ENCODE measurements at regions not wholly inside any gene's neighbourhood (a gene's known extent, or its start where the extent isn't known, plus 50 kb on each side); places are given as distances from the start of the nearest gene placed in this dataset.

DNA sequence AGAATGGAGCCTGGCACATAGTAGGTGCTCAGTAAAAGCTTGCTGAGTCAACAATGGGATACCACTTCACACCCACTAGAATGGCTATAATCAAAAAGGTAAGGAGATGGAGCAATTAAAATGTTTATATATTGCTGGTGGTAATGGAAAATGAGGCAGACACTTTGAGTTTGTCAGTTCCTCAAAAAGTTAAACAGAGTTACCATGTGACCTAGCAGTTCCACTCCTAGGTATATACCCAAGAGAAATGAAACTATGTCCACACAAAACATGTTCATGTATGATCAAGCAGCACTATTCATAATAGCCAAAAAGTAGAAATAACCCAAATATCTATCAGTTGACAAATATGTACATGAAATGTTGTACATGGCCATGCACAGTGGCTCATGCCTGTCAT is 74.8 kb upstream of the ECE1 start:
- H3K36me3 Mint-ChIP-seq (ENCODE audit: low read depth): no peaks in the 10 kb centered on the region
- no peaks in the 10 kb centered on the region for H3K4me1 Mint-ChIP-seq
- no peaks in the 10 kb centered on the region for H3K9me3 Mint-ChIP-seq
- no peak overlapping the region for H3K4me3 Mint-ChIP-seq
- TF ChIP-seq, protein P1, sequence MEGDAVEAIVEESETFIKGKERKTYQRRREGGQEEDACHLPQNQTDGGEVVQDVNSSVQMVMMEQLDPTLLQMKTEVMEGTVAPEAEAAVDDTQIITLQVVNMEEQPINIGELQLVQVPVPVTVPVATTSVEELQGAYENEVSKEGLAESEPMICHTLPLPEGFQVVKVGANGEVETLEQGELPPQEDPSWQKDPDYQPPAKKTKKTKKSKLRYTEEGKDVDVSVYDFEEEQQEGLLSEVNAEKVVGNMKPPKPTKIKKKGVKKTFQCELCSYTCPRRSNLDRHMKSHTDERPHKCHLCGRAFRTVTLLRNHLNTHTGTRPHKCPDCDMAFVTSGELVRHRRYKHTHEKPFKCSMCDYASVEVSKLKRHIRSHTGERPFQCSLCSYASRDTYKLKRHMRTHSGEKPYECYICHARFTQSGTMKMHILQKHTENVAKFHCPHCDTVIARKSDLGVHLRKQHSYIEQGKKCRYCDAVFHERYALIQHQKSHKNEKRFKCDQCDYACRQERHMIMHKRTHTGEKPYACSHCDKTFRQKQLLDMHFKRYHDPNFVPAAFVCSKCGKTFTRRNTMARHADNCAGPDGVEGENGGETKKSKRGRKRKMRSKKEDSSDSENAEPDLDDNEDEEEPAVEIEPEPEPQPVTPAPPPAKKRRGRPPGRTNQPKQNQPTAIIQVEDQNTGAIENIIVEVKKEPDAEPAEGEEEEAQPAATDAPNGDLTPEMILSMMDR (IDR thresholded peaks at IDR 0.05; ENCODE audit: unreplicated experiment in 3 of 3): no peak
- no peak overlapping the region for H3K27ac Mint-ChIP-seq
- peaks cover 6% of the 10 kb centered on the region for H3K27me3 Mint-ChIP-seq (ENCODE audit: low read depth)

DNA sequence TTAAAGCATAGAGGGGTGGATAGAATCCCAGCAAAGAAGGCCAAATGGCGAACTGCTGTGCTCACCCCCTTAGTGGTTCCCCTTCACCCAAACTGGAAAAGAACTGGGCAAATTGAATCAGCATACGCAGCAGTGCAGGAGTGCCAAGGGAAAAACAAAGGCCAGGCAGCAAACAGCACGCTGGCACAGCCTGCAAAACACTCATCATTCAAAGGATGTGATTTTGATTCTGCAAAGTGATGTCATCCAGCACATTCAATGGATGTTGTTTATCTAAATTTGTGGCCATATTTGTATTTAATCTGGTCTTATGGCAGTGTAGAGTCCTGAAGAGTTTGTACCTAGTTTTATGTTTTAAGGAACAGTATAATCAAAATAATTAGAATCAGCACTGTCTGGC is 71.8 kb upstream of the ECE1 start:
- Mint-ChIP-seq H3K9me3 (no peaks in the 10 kb centered on the region), H3K27ac (no peak overlapping the region), H3K27me3 (ENCODE audit: low read depth) (peaks cover 9% of the 10 kb centered on the region), H3K4me1 (no peaks in the 10 kb centered on the region), H3K36me3 (ENCODE audit: low read depth) (no peaks in the 10 kb centered on the region), H3K4me3 (no peak overlapping the region)
- TF ChIP-seq, protein P1 (IDR thresholded peaks at IDR 0.05; ENCODE audit: unreplicated experiment in 3 of 3): no peak

DNA sequence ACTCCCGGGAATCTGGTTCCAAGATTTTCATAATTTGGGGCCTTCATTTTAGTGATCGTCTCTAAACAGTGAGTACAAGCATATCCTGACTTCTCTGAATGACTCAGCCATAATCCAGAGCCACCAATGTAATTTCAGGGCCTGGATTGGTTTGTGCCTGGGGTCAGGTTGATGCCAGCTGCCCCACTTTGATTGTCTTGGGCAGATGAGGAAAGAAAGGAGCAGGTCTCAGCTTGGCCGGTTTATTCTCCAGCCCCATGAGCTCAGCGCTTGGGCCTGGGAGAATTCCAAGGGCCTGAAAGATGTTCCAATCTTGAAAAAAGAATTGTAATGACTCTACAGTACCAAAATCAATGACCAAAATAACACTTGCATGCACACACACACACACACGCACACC is 71.2 kb upstream of the ECE1 start:
- Mint-ChIP-seq H3K4me1 (no peaks in the 10 kb centered on the region), H3K27ac (no peak overlapping the region)

DNA sequence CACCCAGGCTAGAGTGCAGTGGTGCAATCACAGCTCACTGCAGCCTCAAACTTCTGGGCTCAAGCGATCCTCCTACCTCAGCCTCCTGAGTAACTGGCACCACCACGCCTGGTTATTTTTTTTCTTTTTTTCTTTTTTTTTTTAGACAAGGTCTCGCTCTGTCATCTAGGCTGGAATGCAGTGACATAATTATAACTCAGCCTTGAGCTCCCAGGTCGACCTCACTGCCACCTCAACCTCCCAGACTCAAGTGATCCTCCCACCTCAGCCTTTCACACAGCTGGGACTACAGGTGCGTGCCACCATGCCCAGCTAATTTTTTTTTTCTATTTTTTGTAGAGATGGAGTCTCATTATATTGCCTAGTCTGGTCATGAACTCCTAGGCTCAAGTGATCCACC is 66.9 kb upstream of the ECE1 start:
- peaks cover 14% of the 10 kb centered on the region for H3K27me3 Mint-ChIP-seq (ENCODE audit: low read depth)
- no peaks in the 10 kb centered on the region for H3K4me1 Mint-ChIP-seq
- no peak overlapping the region for H3K27ac Mint-ChIP-seq
- no peak overlapping the region for H3K4me3 Mint-ChIP-seq
- no peaks in the 10 kb centered on the region for H3K9me3 Mint-ChIP-seq
- TF ChIP-seq, protein P1 (IDR thresholded peaks at IDR 0.05; ENCODE audit: unreplicated experiment in 3 of 3): no peak
- H3K36me3 Mint-ChIP-seq (ENCODE audit: low read depth): no peaks in the 10 kb centered on the region

More for the DNA sequence above, 71.2 kb upstream of the ECE1 start:
- H3K36me3 Mint-ChIP-seq (ENCODE audit: low read depth): no peaks in the 10 kb centered on the region
- H3K4me3 Mint-ChIP-seq: no peak overlapping the region
- H3K9me3 Mint-ChIP-seq: no peaks in the 10 kb centered on the region
- H3K27me3 Mint-ChIP-seq (ENCODE audit: low read depth): peaks cover 9% of the 10 kb centered on the region
- TF ChIP-seq, protein P1 (IDR thresholded peaks at IDR 0.05; ENCODE audit: unreplicated experiment in 3 of 3): no peak

DNA sequence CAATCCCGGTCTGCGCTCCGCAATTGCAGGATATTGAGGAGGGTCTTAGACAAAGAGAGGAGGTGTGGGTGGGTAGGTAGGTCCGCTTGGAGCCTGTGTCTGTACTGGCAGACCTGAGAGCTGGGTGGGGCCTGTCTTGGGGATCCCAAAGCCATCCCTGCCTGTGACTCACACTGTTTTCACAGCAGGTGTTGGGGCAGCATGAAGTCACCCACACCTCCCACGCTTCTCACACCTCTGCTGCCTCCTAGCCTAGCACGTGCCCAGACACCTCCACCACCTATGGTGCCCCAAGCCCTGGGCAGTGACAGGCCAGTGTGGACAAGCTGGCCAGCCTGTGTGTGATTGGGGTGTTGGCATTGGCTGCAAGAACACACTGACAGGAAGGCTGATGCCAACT is 65.7 kb upstream of the ECE1 start:
- Mint-ChIP-seq H3K27me3 (ENCODE audit: low read depth) (peaks cover 15% of the 10 kb centered on the region), H3K27ac (no peak overlapping the region), H3K4me1 (no peaks in the 10 kb centered on the region), H3K9me3 (no peaks in the 10 kb centered on the region), H3K36me3 (ENCODE audit: low read depth) (no peaks in the 10 kb centered on the region), H3K4me3 (no peak overlapping the region)
- TF ChIP-seq, protein P1 (IDR thresholded peaks at IDR 0.05; ENCODE audit: unreplicated experiment in 3 of 3): no peak

DNA sequence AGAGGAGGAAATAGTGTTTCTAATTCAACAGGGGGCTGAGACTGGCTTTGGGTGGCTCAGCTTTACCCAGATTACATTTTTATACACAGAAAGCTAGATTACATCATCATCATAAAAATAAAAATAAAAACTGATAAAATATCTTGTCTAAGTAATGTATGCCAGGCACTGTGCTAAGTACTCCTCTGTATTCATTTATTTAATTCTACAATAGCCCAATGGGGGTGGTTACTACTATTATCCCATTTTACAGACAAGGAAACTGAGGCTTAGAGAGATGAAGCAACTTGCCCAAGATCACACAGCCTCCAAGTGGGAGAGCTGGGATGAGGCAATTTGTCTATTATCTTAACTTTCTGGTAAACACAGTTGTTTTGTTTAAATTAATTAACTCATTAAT is 62.3 kb upstream of the ECE1 start:
- H3K9me3 Mint-ChIP-seq: no peaks in the 10 kb centered on the region
- H3K36me3 Mint-ChIP-seq (ENCODE audit: low read depth): no peaks in the 10 kb centered on the region
- peaks cover 12% of the 10 kb centered on the region for H3K27me3 Mint-ChIP-seq (ENCODE audit: low read depth)
- H3K4me3 Mint-ChIP-seq: no peak overlapping the region
- no peak overlapping the region for H3K27ac Mint-ChIP-seq
- H3K4me1 Mint-ChIP-seq: no peaks in the 10 kb centered on the region
- TF ChIP-seq, protein P1 (IDR thresholded peaks at IDR 0.05; ENCODE audit: unreplicated experiment in 3 of 3): no peak

Measured in nephron (organoid).